WTC11 (cell line): ENCODE measurements at regions not wholly inside any gene's neighbourhood (a gene's known extent, or its start where the extent isn't known, plus 50 kb on each side); places are given as distances from the start of the nearest gene placed in this dataset.

Experiments used
- ATF3 ChIP-seq: sonication (generic); formaldehyde crosslinking; conservative IDR thresholded peaks from 2 replicates; pipeline ENCODE4 v1.8.1; 2022; ENCODE audit warnings: mild to moderate bottlenecking, missing genetic modification reagents
- CREB1 ChIP-seq: sonication (generic); formaldehyde crosslinking; IDR thresholded peaks from 2 replicates; pipeline ENCODE4 v1.8.0; 2023; ENCODE audit warnings: mild to moderate bottlenecking, missing genetic modification reagents
- CTCF ChIP-seq: fragments of 200-600 bp; IDR thresholded peaks from 2 replicates; pipeline ENCODE4 v1.8.0; 2022; ENCODE audit warnings: antibody characterized with exemption
- E2F4 ChIP-seq: sonication (generic); formaldehyde crosslinking; IDR thresholded peaks from 2 replicates; pipeline ENCODE4 v1.8.1; 2022; ENCODE audit warnings: low read depth, mild to moderate bottlenecking, moderate library complexity, missing genetic modification reagents, borderline replicate concordance
- FOXP1 ChIP-seq: sonication (generic); formaldehyde crosslinking; IDR thresholded peaks from 2 replicates; pipeline ENCODE4 v1.8.0; 2022; ENCODE audit warnings: missing genetic modification reagents, mild to moderate bottlenecking, moderate library complexity, borderline replicate concordance
- SP1 ChIP-seq: sonication (generic); formaldehyde crosslinking; conservative IDR thresholded peaks from 2 replicates; pipeline ENCODE4 v1.8.1; 2022; ENCODE audit warnings: missing genetic modification reagents
- TCF7 ChIP-seq: sonication (generic); formaldehyde crosslinking; IDR thresholded peaks from 2 replicates; pipeline ENCODE4 v1.8.0; 2022; ENCODE audit warnings: mild to moderate bottlenecking, low read depth, missing genetic modification reagents, moderate library complexity

GRCh38 chr10:47186941-47187340, 113.1 kb upstream of the GDF10 start:
- TF ChIP-seq SP1 (CRISPR knock-in tag) (no peak), CTCF (no peak), TCF7 (CRISPR knock-in tag) (no peak), E2F4 (CRISPR knock-in tag) (no peak), CREB1 (CRISPR knock-in tag) (no peak), FOXP1 (CRISPR knock-in tag) (no peak), ATF3 (no peak)
